Body of pancreas (tissue), 4 donors: ENCODE measurements at regions not wholly inside any gene's neighbourhood (a gene's known extent, or its start where the extent isn't known, plus 50 kb on each side); places are given as distances from the start of the nearest gene placed in this dataset.

ENCODE experiments used
- ATAC-seq: fragments of 150-250 bp; one replicate; pipeline ENCODE4 v1.9.1; 2016
- DNase-seq, 4 donors: peaks; one replicate each; pipeline ENCODE4 v3.0.0-alpha.2; 2019
- H3K27ac ChIP-seq, 4 donors: fragments of 200-600 bp; sonication (generic); 1 replicate in 3 of 4; 2 replicates in 1 of 4; pipeline versions ENCODE4 v1.5.1 to v1.6.1; 2016 to 2019; ENCODE audit warnings: mild to moderate bottlenecking in 1 of 4, mixed read lengths in 1 of 4, moderate library complexity in 1 of 4
- H3K27me3 ChIP-seq, 2 donors: fragments of 200-600 bp; sonication (generic); one replicate each; pipeline ENCODE4 v1.6.0; 2016; ENCODE audit warnings: mild to moderate bottlenecking in 1 of 2
- H3K36me3 ChIP-seq, 2 donors: fragments of 200-600 bp; sonication (generic); replicated peaks in 1 of 2; 2 replicates each; pipeline ENCODE4 v1.5.1; 2016; ENCODE audit warnings: low read depth in 2 of 2; ENCODE audit not compliant: insufficient read depth in 1 of 2
- H3K4me1 ChIP-seq: fragments of 200-600 bp; sonication (generic); one replicate; pipeline ENCODE4 v1.6.0; 2016
- H3K4me3 ChIP-seq, 2 donors: fragments of 200-600 bp; sonication (generic); 1 replicate in 1 of 2; 2 replicates in 1 of 2; pipeline ENCODE4 v1.5.1; 2016 to 2019
- H3K9me3 ChIP-seq, 3 donors: fragments of 200-600 bp; sonication (generic); 1 replicate in 2 of 3; 2 replicates in 1 of 3; pipeline ENCODE4 v1.5.1; 2016
- POLR2A ChIP-seq, 3 donors: fragments of 450-650 bp; IDR thresholded peaks; one replicate each; pipeline ENCODE4 v1.6.1; 2016; ENCODE audit warnings: antibody characterized with exemption in 3 of 3, mild to moderate bottlenecking in 2 of 3
- WGBS, 2 donors: methylation state at CpG; one replicate each; pipeline ENCODE4 v1.1.5; 2017; 5-methylcytosine and 5-hydroxymethylcytosine counted together
- intact Hi-C: fragments of 100-400 bp; cut with DNase I; formaldehyde crosslinking; loops from one replicate; pipeline ENCODE4 v1.15.1; 2023
- TF ChIP-seq, protein P1 (sequence below), 7 experiments: fragments of 450-650 bp in 4 of 7; fragments of 200-600 bp in 3 of 7; sonication (generic) in 3 of 7; IDR thresholded peaks; one replicate each; pipeline ENCODE4 v1.5.1; 2016 to 2019; ENCODE audit warnings: antibody characterized with exemption in 7 of 7

DNA sequence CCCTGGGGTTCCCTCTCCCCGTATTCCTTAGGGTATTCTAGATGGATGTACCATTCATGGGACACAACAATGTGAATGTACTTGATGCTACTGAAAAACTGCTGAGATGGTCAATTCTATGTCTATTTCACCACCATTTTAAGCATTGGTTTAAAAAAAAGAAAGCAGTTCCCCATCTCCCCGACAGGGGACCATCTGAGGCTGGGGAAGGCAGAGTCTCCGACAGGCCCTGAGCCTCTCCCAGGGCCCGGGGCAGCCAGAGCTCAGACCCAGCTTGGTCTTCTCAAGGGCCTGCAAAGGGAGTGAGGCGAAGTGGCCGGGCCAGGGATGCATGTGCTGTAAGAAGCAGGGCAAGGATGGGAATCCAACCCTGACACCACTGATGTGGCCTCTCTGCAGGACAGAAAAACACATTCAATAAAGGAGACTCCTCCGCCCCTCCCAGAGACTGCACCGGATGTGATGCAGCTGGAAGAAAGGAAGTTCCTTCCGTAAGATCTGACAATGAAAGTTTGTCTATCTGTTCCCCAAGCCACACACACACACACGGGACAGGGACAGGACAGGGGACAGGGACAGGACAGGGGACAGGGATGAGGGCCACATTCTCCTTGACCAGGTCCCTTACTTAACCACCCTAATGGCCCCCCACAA, 234.1 kb downstream of the BCL11B start:
- no peak overlapping the region for H3K4me3 ChIP-seq

DNA sequence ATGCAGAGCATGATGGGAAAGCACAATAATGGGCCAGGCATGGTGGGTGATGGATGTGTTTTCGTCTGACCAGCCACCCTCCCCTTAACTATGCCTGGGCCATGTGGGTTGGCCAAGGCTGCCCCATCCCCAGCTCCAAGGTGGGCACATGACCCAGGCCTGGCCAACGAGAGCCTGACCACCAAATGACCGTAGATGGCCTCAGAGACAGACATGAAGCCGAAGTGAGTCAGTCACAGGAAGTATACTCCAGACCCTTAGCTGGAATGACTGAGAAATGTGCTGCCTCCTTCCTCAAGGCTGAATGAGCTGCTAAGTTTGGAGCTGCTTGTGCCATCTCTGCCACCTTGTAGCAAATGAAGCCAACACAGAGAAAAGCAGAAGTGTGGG, 233.6 kb downstream of the BCL11B start:
- DNase-seq (peak in 1 of 4 donors; percentile 10), ATAC-seq (no peak)
- Histone ChIP-seq H3K9me3 (no peaks in the 10 kb centered on the region), H3K36me3 (no peaks in the 10 kb centered on the region), H3K4me3 (no peak overlapping the region), H3K27me3 (no peaks in the 10 kb centered on the region), H3K27ac (no peak overlapping the region), H3K4me1 (no peaks in the 10 kb centered on the region)
- TF ChIP-seq, protein P1, sequence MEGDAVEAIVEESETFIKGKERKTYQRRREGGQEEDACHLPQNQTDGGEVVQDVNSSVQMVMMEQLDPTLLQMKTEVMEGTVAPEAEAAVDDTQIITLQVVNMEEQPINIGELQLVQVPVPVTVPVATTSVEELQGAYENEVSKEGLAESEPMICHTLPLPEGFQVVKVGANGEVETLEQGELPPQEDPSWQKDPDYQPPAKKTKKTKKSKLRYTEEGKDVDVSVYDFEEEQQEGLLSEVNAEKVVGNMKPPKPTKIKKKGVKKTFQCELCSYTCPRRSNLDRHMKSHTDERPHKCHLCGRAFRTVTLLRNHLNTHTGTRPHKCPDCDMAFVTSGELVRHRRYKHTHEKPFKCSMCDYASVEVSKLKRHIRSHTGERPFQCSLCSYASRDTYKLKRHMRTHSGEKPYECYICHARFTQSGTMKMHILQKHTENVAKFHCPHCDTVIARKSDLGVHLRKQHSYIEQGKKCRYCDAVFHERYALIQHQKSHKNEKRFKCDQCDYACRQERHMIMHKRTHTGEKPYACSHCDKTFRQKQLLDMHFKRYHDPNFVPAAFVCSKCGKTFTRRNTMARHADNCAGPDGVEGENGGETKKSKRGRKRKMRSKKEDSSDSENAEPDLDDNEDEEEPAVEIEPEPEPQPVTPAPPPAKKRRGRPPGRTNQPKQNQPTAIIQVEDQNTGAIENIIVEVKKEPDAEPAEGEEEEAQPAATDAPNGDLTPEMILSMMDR (IDR thresholded peaks at IDR 0.05), result no peak
- TF ChIP-seq POLR2A (IDR thresholded peaks at IDR 0.05), result no peak
- intact Hi-C loops, result no loop called here
- WGBS, 2 donors, result 67 to 81% methylated on average over 2 of the region's 4 CpGs

More for the DNA sequence above, 234.1 kb downstream of the BCL11B start:
- no peak for TF ChIP-seq POLR2A (IDR thresholded peaks at IDR 0.05)
- TF ChIP-seq, protein P1 (IDR thresholded peaks at IDR 0.05), result no peak
- WGBS, 2 donors, result 56% methylated on average over 6 to 9 of the region's 10 CpGs
- Histone ChIP-seq H3K9me3 (no peaks in the 10 kb centered on the region), H3K27ac (no peak overlapping the region), H3K36me3 (no peaks in the 10 kb centered on the region), H3K27me3 (no peaks in the 10 kb centered on the region), H3K4me1 (no peaks in the 10 kb centered on the region)
- ATAC-seq (no peak), DNase-seq (no peak)
- intact Hi-C loops, result no loop called here

GRCh38 chr14:99039331-99040041, 232.5 kb downstream of the BCL11B start:
- Histone ChIP-seq H3K27ac (no peak overlapping the region), H3K4me3 (no peak overlapping the region), H3K27me3 (no peaks in the 10 kb centered on the region), H3K9me3 (no peaks in the 10 kb centered on the region), H3K4me1 (no peaks in the 10 kb centered on the region), H3K36me3 (no peaks in the 10 kb centered on the region)
- intact Hi-C loops, result no loop called here
- DNase-seq (no peak), ATAC-seq (no peak)
- TF ChIP-seq, protein P1 (IDR thresholded peaks at IDR 0.05), result no peak
- TF ChIP-seq POLR2A (IDR thresholded peaks at IDR 0.05), result no peak
- 72 to 77% methylated on average over 12 of the region's 12 CpGs for WGBS, 2 donors

GRCh38 chr14:99040052-99040451, 231.9 kb downstream of the BCL11B start:
- ATAC-seq, result no peak
- no peak for DNase-seq
- Histone ChIP-seq H3K9me3 (no peaks in the 10 kb centered on the region), H3K36me3 (no peaks in the 10 kb centered on the region), H3K27me3 (no peaks in the 10 kb centered on the region), H3K4me1 (no peaks in the 10 kb centered on the region), H3K27ac (no peak overlapping the region), H3K4me3 (no peak overlapping the region)
- intact Hi-C loops, result no loop called here
- TF ChIP-seq, protein P1 (IDR thresholded peaks at IDR 0.05), result no peak
- no peak for TF ChIP-seq POLR2A (IDR thresholded peaks at IDR 0.05)
- WGBS, 2 donors, result 76 to 77% methylated on average over 15 to 18 of the region's 18 CpGs
